IMR-90 (cell line): ENCODE measurements at regions not wholly inside any gene's neighbourhood (a gene's known extent, or its start where the extent isn't known, plus 50 kb on each side); places are given as distances from the start of the nearest gene placed in this dataset.

Experiments used
- ATAC-seq: fragments of 200-7000 bp; cut with Tn5 transposase; 2 replicates; pipeline ENCODE4 v1.9.1; 2020; ENCODE audit warnings: low read depth, mild to moderate bottlenecking, moderate library complexity
- BruUV-seq: library from RNA; stranded (reverse); fragments of 400-500 nt; replicated peaks from 2 replicates; lab custom pipeline; 2021; lab: Mats Ljungman, UMichigan
- CTCF ChIA-PET: fragments of 300-600 bp; formaldehyde crosslinking; extraction: SDS; loops from one replicate; lab custom pipeline; 2021; ENCODE audit warnings: antibody characterized with exemption; lab: Yijun Ruan, JAX
- POLR2A ChIA-PET: fragments of 300-600 bp; sonication (Branson Sonifier 250); formaldehyde crosslinking; loops from one replicate; lab custom pipeline; 2022; ENCODE audit warnings: antibody characterized with exemption; ENCODE audit not compliant: unreplicated experiment; lab: Charles Lee
- DNase-seq: peaks from one replicate; pipeline ENCODE4 v3.0.0; 2013
- H2AFZ ChIP-seq: replicated peaks from 2 replicates; pipeline ENCODE3; 2013; ENCODE audit warnings: low read length, mild to moderate bottlenecking; ENCODE audit not compliant: poor library complexity
- H2AK5ac ChIP-seq: 2 replicates; pipeline ENCODE4 v1.6.1; 2013; ENCODE audit warnings: low read depth, low read length, inconsistent platforms
- H2AK9ac ChIP-seq: replicated peaks from 2 replicates; pipeline ENCODE3; 2013; ENCODE audit warnings: mild to moderate bottlenecking, low read depth, low read length, moderate library complexity; ENCODE audit not compliant: poor library complexity
- H2BK120ac ChIP-seq: 2 replicates; pipeline ENCODE4 v1.6.1; 2013; ENCODE audit warnings: low read depth, low read length, inconsistent platforms
- H2BK15ac ChIP-seq: 3 replicates; pipeline ENCODE4 v1.6.1; 2013; ENCODE audit warnings: low read depth, low read length, inconsistent platforms
- H2BK20ac ChIP-seq: 2 replicates; pipeline ENCODE4 v1.6.1; 2013; ENCODE audit warnings: low read depth, mild to moderate bottlenecking, inconsistent platforms, low read length, moderate library complexity
- H2BK5ac ChIP-seq: 2 replicates; pipeline ENCODE4 v1.6.1; 2013; ENCODE audit warnings: mild to moderate bottlenecking, low read depth, low read length, inconsistent platforms; ENCODE audit not compliant: poor library complexity, severe bottlenecking
- H3K14ac ChIP-seq: replicated peaks from 2 replicates; pipeline ENCODE4 v1.6.1; 2013; ENCODE audit warnings: low read depth, low read length, inconsistent platforms
- H3K18ac ChIP-seq: 2 replicates; pipeline ENCODE4 v1.6.1; 2013; ENCODE audit warnings: low read depth, low read length, control low read depth
- H3K23ac ChIP-seq: 2 replicates; pipeline ENCODE4 v1.6.1; 2013; ENCODE audit warnings: low read depth, low read length, inconsistent platforms
- H3K27ac ChIP-seq: 2 replicates; pipeline ENCODE4 v1.5.1; 2013; ENCODE audit warnings: mild to moderate bottlenecking, control low read depth, low read length; ENCODE audit not compliant: insufficient read depth
- H3K27me3 ChIP-seq: 2 replicates; pipeline ENCODE4 v1.6.1; 2013; ENCODE audit warnings: low read length; ENCODE audit not compliant: control insufficient read depth, insufficient read depth
- H3K36me3 ChIP-seq: 2 replicates; pipeline ENCODE4 v1.6.1; 2013; ENCODE audit warnings: low read length, mixed read lengths; ENCODE audit not compliant: control insufficient read depth, insufficient read depth
- H3K4ac ChIP-seq: 2 replicates; pipeline ENCODE4 v1.6.1; 2013; ENCODE audit warnings: low read depth, low read length, inconsistent platforms
- H3K4me1 ChIP-seq: 2 replicates; pipeline ENCODE4 v1.6.1; 2013; ENCODE audit warnings: low read length, mixed read lengths; ENCODE audit not compliant: control insufficient read depth, insufficient read depth
- H3K4me2 ChIP-seq: 2 replicates; pipeline ENCODE4 v1.6.1; 2013; ENCODE audit warnings: low read depth, mild to moderate bottlenecking, control low read depth, low read length, moderate library complexity
- H3K4me3 ChIP-seq: 2 replicates; pipeline ENCODE4 v1.5.1; 2013; ENCODE audit warnings: low read depth, mild to moderate bottlenecking, control low read depth, low read length, moderate library complexity; ENCODE audit not compliant: insufficient read depth
- H3K56ac ChIP-seq: 2 replicates; pipeline ENCODE4 v1.6.1; 2013; ENCODE audit warnings: low read length, inconsistent platforms; ENCODE audit not compliant: insufficient read depth; ENCODE audit errors: extremely low read depth
- H3K79me1 ChIP-seq, 2 experiments: 2 replicates each; pipeline ENCODE4 v1.6.1; 2013; ENCODE audit warnings: low read length in 2 of 2, inconsistent platforms in 1 of 2, low read depth in 1 of 2
- H3K9ac ChIP-seq: 2 replicates; pipeline ENCODE4 v1.6.1; 2013; ENCODE audit warnings: low read depth, low read length, control low read depth
- H3K9me1 ChIP-seq: 2 replicates; pipeline ENCODE4 v1.6.1; 2013; ENCODE audit warnings: low read length, inconsistent platforms; ENCODE audit not compliant: insufficient read depth
- H3K9me3 ChIP-seq: 2 replicates; pipeline ENCODE4 v1.6.1; 2013; ENCODE audit warnings: low read length; ENCODE audit not compliant: control insufficient read depth, insufficient read depth
- H4K20me1 ChIP-seq: 2 replicates; pipeline ENCODE4 v1.6.1; 2013; ENCODE audit warnings: low read length, inconsistent platforms; ENCODE audit not compliant: insufficient read depth
- H4K5ac ChIP-seq: 2 replicates; pipeline ENCODE4 v1.6.1; 2013; ENCODE audit warnings: mild to moderate bottlenecking, low read depth, low read length, control low read depth
- H4K8ac ChIP-seq, 2 experiments: 2 replicates each; pipeline ENCODE4 v1.6.1; 2013; ENCODE audit warnings: low read depth in 2 of 2, low read length in 2 of 2, control low read depth in 1 of 2, inconsistent platforms in 1 of 2
- H4K91ac ChIP-seq: 2 replicates; pipeline ENCODE4 v1.6.1; 2013; ENCODE audit warnings: low read depth, low read length, inconsistent platforms; ENCODE audit not compliant: insufficient read depth
- BHLHE40 ChIP-seq: fragments of 150-350 bp; IDR thresholded peaks from 2 replicates; pipeline ENCODE4 v1.6.1; 2016; ENCODE audit warnings: mild to moderate bottlenecking, low read depth, low read length
- CHD1 ChIP-seq: IDR thresholded peaks from 2 replicates; pipeline ENCODE4 v1.6.1; 2012; ENCODE audit warnings: low read depth, low read length, improper control_type of control experiment
- CTCF ChIP-seq: conservative IDR thresholded peaks from 2 replicates; pipeline ENCODE4 v1.5.1; 2012; ENCODE audit warnings: mild to moderate bottlenecking, low read depth, low read length, improper control_type of control experiment
- FOS ChIP-seq: fragments of 150-350 bp; IDR thresholded peaks from 2 replicates; pipeline ENCODE4 v1.6.1; 2016; ENCODE audit warnings: low read depth, low read length
- MAZ ChIP-seq: IDR thresholded peaks from 2 replicates; pipeline ENCODE4 v1.6.1; 2012; ENCODE audit warnings: low read depth, mild to moderate bottlenecking, low read length, improper control_type of control experiment, moderate library complexity, borderline replicate concordance
- MXI1 ChIP-seq: IDR thresholded peaks from 2 replicates; pipeline ENCODE4 v1.6.1; 2012; ENCODE audit warnings: low read depth, mild to moderate bottlenecking, low read length, moderate library complexity, borderline replicate concordance
- USF2 ChIP-seq: fragments of 150-350 bp; IDR thresholded peaks from 2 replicates; pipeline ENCODE4 v1.6.1; 2017; ENCODE audit warnings: mild to moderate bottlenecking, antibody characterized with exemption, low read length, low read depth
- dilution Hi-C: fragments of 300-500 bp; cut with HindIII; formaldehyde crosslinking; loops from one replicate; pipeline ENCODE4 v1.14.3; 2018; ENCODE audit warnings: low sequenced_read_pairs; ENCODE audit not compliant: unreplicated experiment
- in situ Hi-C: fragments of 300-500 bp; cut with MboI; formaldehyde crosslinking; loops from 3 replicates; pipeline ENCODE4 v1.14.3; 2019; ENCODE audit warnings: low sequenced_read_pairs, inconsistent platforms, mixed read lengths
- intact Hi-C: fragments of 100-400 bp; cut with micrococcal nuclease; formaldehyde crosslinking; loops from 2 replicates; pipeline ENCODE4 v1.10.0; 2022

GRCh38 chr12:70032076-70032475 lies 207.0 kb downstream of the MYRFL start:
- no peak overlapping the region for H4K8ac ChIP-seq
- H3K9ac ChIP-seq = no peak overlapping the region
- no peak overlapping the region for H3K27ac ChIP-seq
- H3K4me1 ChIP-seq = no peaks in the 10 kb centered on the region
- H2AFZ ChIP-seq = no peak overlapping the region
- no peaks in the 10 kb centered on the region for H4K20me1 ChIP-seq
- no peak overlapping the region for H3K23ac ChIP-seq
- H3K9me1 ChIP-seq = no peaks in the 10 kb centered on the region
- no peak for TF ChIP-seq FOS
- TF ChIP-seq MAZ = no peak
- TF ChIP-seq CHD1 = no peak
- no peak for TF ChIP-seq MXI1
- no peak for TF ChIP-seq CTCF
- TF ChIP-seq USF2 = no peak
- no peak for TF ChIP-seq BHLHE40
- H4K91ac ChIP-seq = no peak overlapping the region
- no TSS peak for BruUV-seq
- ChIA-PET POLR2A (no interaction called here), CTCF (no interaction called here)
- no peak overlapping the region for H3K18ac ChIP-seq
- H3K4me2 ChIP-seq = no peak overlapping the region
- H4K5ac ChIP-seq = no peak overlapping the region
- H3K56ac ChIP-seq = no peak overlapping the region
- no peak overlapping the region for H2BK15ac ChIP-seq
- H3K4ac ChIP-seq = no peak overlapping the region
- no peak overlapping the region for H2AK9ac ChIP-seq
- H3K27me3 ChIP-seq = no peaks in the 10 kb centered on the region
- dilution Hi-C loops (no loop called here), intact Hi-C loops (no loop called here), in situ Hi-C loops (no loop called here)
- H2BK5ac ChIP-seq = no peak overlapping the region
- DNase-seq (no peak), ATAC-seq (no peak)
- H3K9me3 ChIP-seq = no peaks in the 10 kb centered on the region
- no peaks in the 10 kb centered on the region for H3K36me3 ChIP-seq
- no peak overlapping the region for H3K14ac ChIP-seq
- H2BK120ac ChIP-seq = no peak overlapping the region
- H3K79me1 ChIP-seq = no peaks in the 10 kb centered on the region
- no peak overlapping the region for H2AK5ac ChIP-seq
- H3K4me3 ChIP-seq = no peak overlapping the region
- H2BK20ac ChIP-seq = no peak overlapping the region
